ENCODE measurements at regions not wholly inside any gene's neighbourhood (a gene's known extent, or its start where the extent isn't known, plus 50 kb on each side); places are given as distances from the start of the nearest gene placed in this dataset.

GRCh38 chr18:54060343-54061005 is 164.0 kb downstream of the MBD2 start:
- TF ChIP-seq EZH2 (IDR thresholded peaks at IDR 0.05) (no peak), POLR2AphosphoS5 (IDR thresholded peaks at IDR 0.05; ENCODE audit: borderline replicate concordance, low read depth, low read length) (no peak)
